Astrocyte (in vitro differentiated cells and primary cell): ENCODE measurements at regions not wholly inside any gene's neighbourhood (a gene's known extent, or its start where the extent isn't known, plus 50 kb on each side); places are given as distances from the start of the nearest gene placed in this dataset.

ENCODE experiments used
- DNase-seq: peaks from one replicate; pipeline ENCODE4 v3.0.0-alpha.2; 2010; ENCODE audit warnings: low read depth
- FAIRE-seq: peaks from 2 replicates; lab custom pipeline; 2011; peaks lifted over from hg19 to GRCh38; lab: Jason Lieb, UNC
- H2AFZ ChIP-seq: 2 replicates; pipeline ENCODE4 v1.6.0; 2012; ENCODE audit warnings: low read depth, low read length, inconsistent platforms
- H3K27ac ChIP-seq: 2 replicates; pipeline ENCODE4 v1.5.1; 2011; ENCODE audit warnings: low read depth, low read length, inconsistent platforms
- H3K27me3 ChIP-seq: 2 replicates; pipeline ENCODE4 v1.6.0; 2011; ENCODE audit warnings: low read length, inconsistent platforms; ENCODE audit not compliant: insufficient read depth
- H3K36me3 ChIP-seq: 2 replicates; pipeline ENCODE4 v1.5.1; 2011; ENCODE audit warnings: low read length, inconsistent platforms; ENCODE audit not compliant: insufficient read depth
- H3K4me1 ChIP-seq: 2 replicates; pipeline ENCODE4 v1.5.1; 2011; ENCODE audit warnings: low read length, inconsistent platforms; ENCODE audit not compliant: insufficient read depth
- H3K4me2 ChIP-seq: 2 replicates; pipeline ENCODE4 v1.6.0; 2012; ENCODE audit warnings: low read length, inconsistent platforms
- H3K4me3 ChIP-seq: 2 replicates; pipeline ENCODE4 v1.5.1; 2011; ENCODE audit warnings: low read depth, mild to moderate bottlenecking, low read length, inconsistent platforms; ENCODE audit not compliant: insufficient read depth
- H3K79me2 ChIP-seq: 2 replicates; pipeline ENCODE4 v1.6.0; 2012; ENCODE audit warnings: mild to moderate bottlenecking, low read length, inconsistent platforms; ENCODE audit not compliant: insufficient read depth
- H3K9ac ChIP-seq: 2 replicates; pipeline ENCODE4 v1.6.0; 2012; ENCODE audit warnings: mild to moderate bottlenecking, low read length, inconsistent platforms
- H3K9me3 ChIP-seq: 2 replicates; pipeline ENCODE4 v1.5.1; 2012; ENCODE audit warnings: low read depth, mild to moderate bottlenecking, low read length, inconsistent platforms; ENCODE audit not compliant: insufficient read depth
- H4K20me1 ChIP-seq: 2 replicates; pipeline ENCODE4 v1.6.0; 2012; ENCODE audit warnings: low read length, inconsistent platforms; ENCODE audit not compliant: insufficient read depth
- H3K27ac Mint-ChIP-seq: one replicate; pipeline ENCODE4 v1.8.0; 2021; ENCODE audit warnings: mild to moderate bottlenecking, mixed read lengths; ENCODE audit not compliant: unreplicated experiment
- H3K27me3 Mint-ChIP-seq: one replicate; pipeline ENCODE4 v1.8.0; 2021; ENCODE audit warnings: low read depth, mixed read lengths; ENCODE audit not compliant: unreplicated experiment
- H3K36me3 Mint-ChIP-seq: one replicate; pipeline ENCODE4 v1.8.0; 2021; ENCODE audit warnings: low read depth, mixed read lengths; ENCODE audit not compliant: unreplicated experiment
- H3K4me1 Mint-ChIP-seq: one replicate; pipeline ENCODE4 v1.8.0; 2021; ENCODE audit warnings: low read depth, mixed read lengths; ENCODE audit not compliant: unreplicated experiment
- H3K4me3 Mint-ChIP-seq: one replicate; pipeline ENCODE4 v1.8.0; 2021; ENCODE audit warnings: mild to moderate bottlenecking, moderate library complexity, mixed read lengths; ENCODE audit not compliant: unreplicated experiment
- H3K9me3 Mint-ChIP-seq: one replicate; pipeline ENCODE4 v1.8.0; 2021; ENCODE audit warnings: mild to moderate bottlenecking, mixed read lengths; ENCODE audit not compliant: unreplicated experiment
- EZH2 ChIP-seq: IDR thresholded peaks from 2 replicates; pipeline ENCODE4 v1.6.1; 2012; ENCODE audit warnings: mild to moderate bottlenecking, low read length, inconsistent platforms; ENCODE audit not compliant: insufficient read depth
- TF ChIP-seq, protein P1 (sequence below): IDR thresholded peaks from 2 replicates; pipeline ENCODE4 v1.5.1; 2011; ENCODE audit warnings: low read depth, mild to moderate bottlenecking, inconsistent platforms, low read length, moderate library complexity; ENCODE audit not compliant: insufficient read depth

DNA sequence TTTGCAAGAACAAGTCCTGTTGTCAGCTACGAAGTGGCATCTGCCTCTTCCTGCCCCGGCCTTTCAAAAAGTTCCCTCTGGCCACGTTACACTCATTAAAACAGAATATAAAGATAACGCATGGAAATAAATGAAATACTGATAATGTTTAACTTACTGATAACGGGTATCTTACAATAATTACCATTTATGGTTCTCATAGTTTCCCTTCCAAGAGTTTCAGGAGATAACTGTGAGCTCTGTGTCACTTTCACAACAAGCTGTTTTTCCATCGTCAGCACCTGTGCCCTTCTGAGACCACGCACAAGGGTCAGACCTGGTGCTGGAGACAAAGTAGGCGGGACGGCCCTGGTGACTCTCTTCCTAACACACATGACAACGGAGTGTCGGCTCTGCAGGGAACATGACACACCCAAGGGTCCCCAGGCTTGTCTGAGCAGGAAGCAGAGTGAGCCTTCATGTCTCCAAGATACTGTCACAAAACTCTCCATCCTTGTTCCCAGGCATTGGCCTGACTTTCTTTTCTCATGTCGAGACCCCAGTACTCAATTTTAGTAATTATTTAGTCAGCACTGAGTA is 86.2 kb upstream of the THBS2 start:
- H3K27ac ChIP-seq, result no peak overlapping the region
- no peaks in the 10 kb centered on the region for H3K79me2 ChIP-seq
- Mint-ChIP-seq H3K27ac (no peak overlapping the region), H3K4me1 (peaks cover 2% of the 10 kb centered on the region), H3K4me3 (no peak overlapping the region), H3K27me3 (peaks cover 4% of the 10 kb centered on the region), H3K36me3 (no peaks in the 10 kb centered on the region), H3K9me3 (peaks cover 4% of the 10 kb centered on the region)
- H3K27me3 ChIP-seq, result no peaks in the 10 kb centered on the region
- no peaks in the 10 kb centered on the region for H3K4me1 ChIP-seq
- no peak for FAIRE-seq
- H2AFZ ChIP-seq, result no peak overlapping the region
- H3K4me2 ChIP-seq, result no peak overlapping the region
- TF ChIP-seq EZH2, result no peak
- TF ChIP-seq, protein P1, sequence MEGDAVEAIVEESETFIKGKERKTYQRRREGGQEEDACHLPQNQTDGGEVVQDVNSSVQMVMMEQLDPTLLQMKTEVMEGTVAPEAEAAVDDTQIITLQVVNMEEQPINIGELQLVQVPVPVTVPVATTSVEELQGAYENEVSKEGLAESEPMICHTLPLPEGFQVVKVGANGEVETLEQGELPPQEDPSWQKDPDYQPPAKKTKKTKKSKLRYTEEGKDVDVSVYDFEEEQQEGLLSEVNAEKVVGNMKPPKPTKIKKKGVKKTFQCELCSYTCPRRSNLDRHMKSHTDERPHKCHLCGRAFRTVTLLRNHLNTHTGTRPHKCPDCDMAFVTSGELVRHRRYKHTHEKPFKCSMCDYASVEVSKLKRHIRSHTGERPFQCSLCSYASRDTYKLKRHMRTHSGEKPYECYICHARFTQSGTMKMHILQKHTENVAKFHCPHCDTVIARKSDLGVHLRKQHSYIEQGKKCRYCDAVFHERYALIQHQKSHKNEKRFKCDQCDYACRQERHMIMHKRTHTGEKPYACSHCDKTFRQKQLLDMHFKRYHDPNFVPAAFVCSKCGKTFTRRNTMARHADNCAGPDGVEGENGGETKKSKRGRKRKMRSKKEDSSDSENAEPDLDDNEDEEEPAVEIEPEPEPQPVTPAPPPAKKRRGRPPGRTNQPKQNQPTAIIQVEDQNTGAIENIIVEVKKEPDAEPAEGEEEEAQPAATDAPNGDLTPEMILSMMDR, result no peak
- no peak overlapping the region for H3K9ac ChIP-seq
- H4K20me1 ChIP-seq, result no peaks in the 10 kb centered on the region
- no peak overlapping the region for H3K4me3 ChIP-seq
- no peak for DNase-seq
- peaks cover 4% of the 10 kb centered on the region for H3K9me3 ChIP-seq
- H3K36me3 ChIP-seq, result no peaks in the 10 kb centered on the region

DNA sequence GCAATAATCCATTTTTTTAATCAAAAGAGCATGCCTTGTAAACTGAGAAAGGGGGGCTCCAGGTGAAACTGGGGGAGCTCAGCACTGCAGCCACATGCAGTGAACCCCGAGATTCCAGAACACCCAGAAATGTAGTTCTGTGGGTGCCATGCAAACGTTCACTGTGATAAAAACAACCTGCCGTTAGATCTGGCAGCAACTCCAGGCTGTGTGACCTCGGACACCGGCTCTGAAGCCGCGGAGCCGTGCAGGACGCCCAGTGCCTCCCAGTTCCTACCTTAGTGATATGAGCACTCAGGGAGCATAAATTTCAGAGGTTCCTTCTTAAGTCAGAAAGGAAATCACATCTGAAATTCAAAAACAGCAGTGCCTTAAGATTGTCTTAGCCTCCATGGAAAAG is 85.4 kb upstream of the THBS2 start:
- Histone ChIP-seq H3K27ac (no peak overlapping the region), H3K4me2 (no peak overlapping the region), H3K27me3 (no peaks in the 10 kb centered on the region), H3K4me1 (no peaks in the 10 kb centered on the region), H3K79me2 (no peaks in the 10 kb centered on the region), H2AFZ (no peak overlapping the region), H4K20me1 (no peaks in the 10 kb centered on the region), H3K36me3 (no peaks in the 10 kb centered on the region), H3K4me3 (no peak overlapping the region), H3K9ac (no peak overlapping the region), H3K9me3 (peaks cover 4% of the 10 kb centered on the region)
- Mint-ChIP-seq H3K9me3 (peaks cover 4% of the 10 kb centered on the region), H3K36me3 (no peaks in the 10 kb centered on the region), H3K4me3 (no peak overlapping the region), H3K27ac (no peak overlapping the region), H3K27me3 (peaks cover 4% of the 10 kb centered on the region), H3K4me1 (no peaks in the 10 kb centered on the region)
- DNase-seq (no peak), FAIRE-seq (no peak)
- TF ChIP-seq, protein P1, result no peak
- TF ChIP-seq EZH2, result no peak

DNA sequence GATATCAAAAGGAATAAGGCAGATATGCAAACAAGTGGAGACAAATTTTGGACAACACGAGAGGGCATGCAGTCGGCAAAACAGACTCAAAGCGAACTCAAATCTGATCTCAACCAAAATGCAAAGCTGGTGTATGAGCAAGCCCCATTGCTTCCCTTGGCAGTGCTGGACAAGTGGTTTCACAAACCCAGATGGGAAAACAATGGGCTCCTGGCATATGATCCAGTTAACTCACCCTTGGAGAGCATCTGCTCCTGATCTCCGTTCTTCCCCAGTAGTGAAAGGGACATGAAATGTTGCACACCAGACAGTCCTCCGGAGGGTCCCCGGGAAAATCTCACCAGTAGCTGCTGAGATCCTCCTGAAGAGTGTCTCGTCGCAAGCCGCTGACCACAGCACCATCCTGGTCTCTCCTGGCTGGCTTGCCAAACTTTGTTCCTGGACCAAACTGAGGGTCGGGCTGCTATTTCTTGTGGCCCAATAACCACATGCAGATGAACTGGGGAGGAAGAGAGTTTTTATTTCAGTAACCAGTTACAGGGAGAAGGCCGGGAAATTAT is 84.3 kb upstream of the THBS2 start:
- FAIRE-seq, result no peak
- H3K9me3 Mint-ChIP-seq, result peaks cover 4% of the 10 kb centered on the region

More for the DNA sequence above, 84.3 kb upstream of the THBS2 start:
- peaks cover 3% of the 10 kb centered on the region for H3K4me1 Mint-ChIP-seq
- Histone ChIP-seq H3K9ac (no peak overlapping the region), H3K79me2 (no peaks in the 10 kb centered on the region), H3K9me3 (peaks cover 4% of the 10 kb centered on the region), H3K4me1 (no peaks in the 10 kb centered on the region), H3K27me3 (no peaks in the 10 kb centered on the region), H3K36me3 (no peaks in the 10 kb centered on the region), H2AFZ (no peak overlapping the region), H4K20me1 (no peaks in the 10 kb centered on the region), H3K4me3 (no peak overlapping the region), H3K27ac (no peak overlapping the region), H3K4me2 (no peak overlapping the region)
- H3K27me3 Mint-ChIP-seq, result peaks cover 2% of the 10 kb centered on the region
- H3K27ac Mint-ChIP-seq, result no peak overlapping the region
- no peak overlapping the region for H3K4me3 Mint-ChIP-seq
- TF ChIP-seq, protein P1, result no peak
- no peak for TF ChIP-seq EZH2
- no peaks in the 10 kb centered on the region for H3K36me3 Mint-ChIP-seq
- no peak for DNase-seq
